ENCODE measurements at regions not wholly inside any gene's neighbourhood (a gene's known extent, or its start where the extent isn't known, plus 50 kb on each side); places are given as distances from the start of the nearest gene placed in this dataset.

GRCh38 chr4:36553029-36553428, 271.6 kb downstream of the DTHD1 start:
- TF ChIP-seq POLR2A (IDR thresholded peaks at IDR 0.05; ENCODE audit: low read length) (no peak), GATA1 (IDR thresholded peaks at IDR 0.05; ENCODE audit: low read depth, low read length) (no peak)
